Coronary artery (tissue), 2 donors: ENCODE measurements at regions not wholly inside any gene's neighbourhood (a gene's known extent, or its start where the extent isn't known, plus 50 kb on each side); places are given as distances from the start of the nearest gene placed in this dataset.

Source experiments
- DNase-seq: peaks from one replicate; pipeline ENCODE4 v3.0.0-alpha.2; 2017; ENCODE audit warnings: low spot score
- H3K27ac ChIP-seq, 2 donors: fragments of 200-600 bp; sonication (generic); one replicate each; pipeline ENCODE4 v1.5.1; 2016 to 2019
- H3K4me3 ChIP-seq: fragments of 200-600 bp; sonication (generic); 2 replicates; pipeline ENCODE4 v1.5.1; 2016; ENCODE audit warnings: mild to moderate bottlenecking, moderate library complexity
- TF ChIP-seq, protein P1 (sequence below): fragments of 200-600 bp; sonication (generic); IDR thresholded peaks from one replicate; pipeline ENCODE4 v1.5.1; 2019; ENCODE audit warnings: antibody characterized with exemption

DNA sequence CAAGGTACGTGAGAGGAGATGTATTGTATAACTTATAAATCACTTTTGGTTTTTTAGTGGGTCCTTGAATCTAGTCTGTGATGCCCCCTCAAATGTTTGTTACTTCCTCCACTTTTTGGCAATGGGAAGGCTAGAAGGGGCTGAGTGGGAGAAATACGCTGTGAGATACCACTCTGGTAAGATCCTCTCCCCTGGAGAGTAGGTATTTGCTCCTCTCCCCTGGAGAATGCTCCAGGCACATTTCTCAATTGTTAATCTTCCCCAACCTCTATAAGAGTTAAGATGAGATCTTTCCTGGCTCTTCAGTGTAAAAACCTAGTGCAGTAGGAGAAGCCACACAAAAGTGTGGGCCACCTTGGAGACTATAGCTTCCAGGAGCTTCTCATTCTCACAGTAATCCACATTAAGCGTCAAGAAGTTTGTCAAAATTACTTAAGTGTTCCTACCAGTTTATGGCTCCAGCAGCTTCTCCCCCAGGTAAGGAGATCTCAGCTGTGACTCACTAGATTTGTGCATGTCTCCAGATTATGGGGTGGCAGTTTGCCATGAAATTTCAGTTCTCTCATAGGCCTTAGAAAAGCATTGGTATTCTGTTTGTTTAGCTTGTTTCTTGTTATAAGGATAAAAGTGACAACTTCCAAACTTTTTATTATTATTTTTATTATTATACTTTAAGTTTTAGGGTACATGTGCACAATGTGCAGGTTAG, 182.6 kb downstream of the FSIP2 start:
- TF ChIP-seq, protein P1, sequence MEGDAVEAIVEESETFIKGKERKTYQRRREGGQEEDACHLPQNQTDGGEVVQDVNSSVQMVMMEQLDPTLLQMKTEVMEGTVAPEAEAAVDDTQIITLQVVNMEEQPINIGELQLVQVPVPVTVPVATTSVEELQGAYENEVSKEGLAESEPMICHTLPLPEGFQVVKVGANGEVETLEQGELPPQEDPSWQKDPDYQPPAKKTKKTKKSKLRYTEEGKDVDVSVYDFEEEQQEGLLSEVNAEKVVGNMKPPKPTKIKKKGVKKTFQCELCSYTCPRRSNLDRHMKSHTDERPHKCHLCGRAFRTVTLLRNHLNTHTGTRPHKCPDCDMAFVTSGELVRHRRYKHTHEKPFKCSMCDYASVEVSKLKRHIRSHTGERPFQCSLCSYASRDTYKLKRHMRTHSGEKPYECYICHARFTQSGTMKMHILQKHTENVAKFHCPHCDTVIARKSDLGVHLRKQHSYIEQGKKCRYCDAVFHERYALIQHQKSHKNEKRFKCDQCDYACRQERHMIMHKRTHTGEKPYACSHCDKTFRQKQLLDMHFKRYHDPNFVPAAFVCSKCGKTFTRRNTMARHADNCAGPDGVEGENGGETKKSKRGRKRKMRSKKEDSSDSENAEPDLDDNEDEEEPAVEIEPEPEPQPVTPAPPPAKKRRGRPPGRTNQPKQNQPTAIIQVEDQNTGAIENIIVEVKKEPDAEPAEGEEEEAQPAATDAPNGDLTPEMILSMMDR = no peak
- Histone ChIP-seq H3K27ac (no peak overlapping the region), H3K4me3 (no peak overlapping the region)
- no peak for DNase-seq

DNA sequence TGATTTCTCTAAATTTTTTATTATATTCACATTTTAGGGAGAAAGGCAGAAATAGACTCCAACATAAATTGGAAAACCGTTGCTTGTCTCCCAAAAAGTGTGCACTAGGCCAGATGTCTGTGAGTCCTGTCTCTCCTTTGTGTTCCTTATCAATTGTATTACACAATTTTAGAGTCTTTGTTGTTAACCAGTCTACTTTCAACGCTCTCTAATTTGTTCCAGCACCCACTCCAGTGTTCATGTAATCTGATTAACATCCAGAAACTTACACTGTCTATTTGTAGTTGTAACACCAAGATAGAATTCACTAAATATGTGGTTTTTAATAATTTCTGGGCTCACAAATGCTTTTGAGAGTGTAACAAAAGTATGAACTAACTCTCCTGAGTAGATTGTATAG, 195.6 kb downstream of the FSIP2 start:
- H3K27ac ChIP-seq = no peak overlapping the region
- H3K4me3 ChIP-seq = no peak overlapping the region
- TF ChIP-seq, protein P1 = no peak
- no peak for DNase-seq

DNA sequence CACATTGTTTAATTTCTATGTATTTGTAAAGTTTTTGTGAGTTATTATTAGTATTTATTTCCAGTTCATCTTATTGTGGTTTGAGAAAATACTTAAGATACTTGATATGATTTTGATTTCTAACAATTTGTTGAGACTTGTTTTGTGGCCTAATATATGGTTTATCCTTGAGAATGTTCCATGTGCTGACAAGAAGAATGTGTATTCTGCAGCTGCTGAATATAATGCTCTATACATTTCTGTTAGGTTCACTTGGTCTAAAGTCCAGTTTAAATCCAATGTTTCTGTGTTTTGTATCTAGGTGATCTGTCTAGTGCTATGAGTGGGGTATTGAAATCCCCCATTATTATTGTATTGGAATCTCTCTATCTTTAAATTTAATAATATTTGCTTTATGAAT, 201.3 kb downstream of the FSIP2 start:
- Histone ChIP-seq H3K27ac (no peak overlapping the region), H3K4me3 (no peak overlapping the region)
- TF ChIP-seq, protein P1 = no peak
- no peak for DNase-seq

DNA sequence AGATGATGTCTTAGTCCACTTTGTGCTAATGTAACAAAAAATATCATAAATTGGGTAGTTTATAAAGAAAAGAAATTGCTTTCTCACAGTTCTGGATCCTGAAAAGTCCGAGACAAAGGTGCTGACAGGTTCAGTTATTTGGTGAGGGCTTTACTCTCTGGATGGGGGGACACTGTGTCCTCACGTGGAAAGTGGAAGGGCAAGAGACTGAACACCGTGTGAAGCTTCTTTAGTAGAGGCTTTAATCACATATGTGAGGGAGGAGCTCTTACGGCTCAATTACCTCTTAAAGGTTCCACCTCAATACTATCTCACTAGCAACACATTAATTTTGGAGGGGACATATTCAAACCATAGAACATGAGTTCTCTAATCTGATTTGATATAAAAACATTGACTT, 204.3 kb downstream of the FSIP2 start:
- Histone ChIP-seq H3K27ac (no peak overlapping the region), H3K4me3 (no peak overlapping the region)
- no peak for DNase-seq
- TF ChIP-seq, protein P1 = no peak

DNA sequence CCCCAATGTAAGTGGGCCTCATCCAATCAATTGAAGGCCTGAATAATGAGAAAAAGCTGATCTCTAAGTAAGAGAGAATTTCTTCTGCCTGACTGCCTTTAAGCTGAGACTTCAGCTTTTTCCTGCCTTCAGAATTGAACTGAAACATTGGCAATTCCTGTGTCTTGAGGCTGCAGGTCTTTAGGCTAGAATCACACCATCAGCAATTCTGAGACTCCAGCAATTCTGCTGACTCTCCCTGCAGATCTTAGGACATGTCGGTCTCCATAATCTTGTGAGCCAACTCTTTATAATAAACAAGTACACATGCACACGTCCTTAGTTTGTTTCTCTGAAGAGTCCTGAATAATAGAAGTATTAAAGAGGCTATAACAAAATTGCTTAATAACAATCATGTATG, 209.1 kb downstream of the FSIP2 start:
- DNase-seq = no peak
- Histone ChIP-seq H3K27ac (no peak overlapping the region), H3K4me3 (no peak overlapping the region)
- TF ChIP-seq, protein P1 = no peak

DNA sequence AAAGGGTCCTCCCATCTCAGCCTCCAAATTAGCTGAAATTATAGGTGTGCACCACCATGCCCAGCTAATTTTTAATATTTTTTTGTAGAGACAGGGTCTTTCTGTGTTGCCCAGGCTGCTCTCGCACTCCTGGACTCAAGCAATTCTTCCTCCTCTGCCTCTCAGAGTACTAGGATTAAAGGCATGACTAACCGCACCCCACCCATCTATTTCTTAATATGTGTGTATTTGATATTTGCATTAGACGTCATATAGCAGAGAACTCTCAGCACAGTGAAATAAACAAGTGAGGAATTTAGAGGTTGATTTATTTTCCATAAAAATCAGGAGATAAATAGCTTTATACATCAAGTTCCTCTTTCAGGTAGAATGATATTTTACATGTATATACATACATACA, 213.5 kb downstream of the FSIP2 start:
- DNase-seq = no peak
- Histone ChIP-seq H3K4me3 (no peak overlapping the region), H3K27ac (no peak overlapping the region)
- TF ChIP-seq, protein P1 = no peak

DNA sequence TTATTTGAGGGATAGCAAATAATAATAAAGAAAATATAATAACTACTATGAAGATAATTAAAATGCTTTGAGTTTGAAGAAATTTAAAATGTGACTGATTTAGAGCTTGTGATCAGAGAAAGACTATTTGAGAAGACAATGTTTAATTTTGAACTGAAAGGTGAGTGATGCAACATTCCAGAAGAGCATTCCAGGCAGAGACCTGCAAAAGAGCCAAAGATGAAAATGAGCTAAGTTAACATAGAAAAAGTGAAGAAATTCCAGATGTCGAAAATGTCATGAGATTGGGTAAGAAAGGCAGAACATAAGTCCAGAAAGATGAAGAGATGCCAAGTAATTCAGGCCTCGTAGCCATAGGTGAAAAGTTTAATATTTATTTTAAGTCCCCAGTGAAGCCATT, 215.8 kb downstream of the FSIP2 start:
- no peak for DNase-seq
- H3K4me3 ChIP-seq = no peak overlapping the region
- TF ChIP-seq, protein P1 = no peak
- no peak overlapping the region for H3K27ac ChIP-seq
